ENCODE measurements at regions not wholly inside any gene's neighbourhood (a gene's known extent, or its start where the extent isn't known, plus 50 kb on each side); places are given as distances from the start of the nearest gene placed in this dataset.
"Not testable (repeated sequence)": the region's sequence is repeated elsewhere in the genome, so short reads cannot be mapped to it uniquely, and the experiment has no call there.

DNA sequence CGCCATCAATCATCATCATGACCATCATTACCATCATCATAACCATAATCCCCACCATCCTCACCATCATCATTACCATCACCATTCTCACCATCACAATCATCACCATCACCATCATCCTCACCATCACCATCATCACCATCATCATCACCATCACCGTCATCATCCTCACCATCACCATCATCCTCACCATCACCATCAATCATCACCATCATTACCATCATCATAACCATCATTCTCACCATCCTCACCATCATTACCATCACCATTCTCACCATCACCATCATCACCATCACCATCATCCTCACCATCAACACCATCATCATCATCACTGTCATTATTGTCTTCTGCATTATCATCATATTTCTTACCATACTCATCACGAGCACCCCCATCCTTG lies 245.5 kb downstream of the ADGRD1 start:
- TF ChIP-seq LEF1 (IDR thresholded peaks at IDR 0.05; ENCODE audit: borderline replicate concordance) (no peak), TARDBP (IDR thresholded peaks at IDR 0.05) (no peak), FOXA1 (IDR thresholded peaks at IDR 0.05) (no peak), CTBP1 (IDR thresholded peaks at IDR 0.05; ENCODE audit: borderline replicate concordance) (no peak), HDGF (IDR thresholded peaks at IDR 0.05; ENCODE audit: borderline replicate concordance) (no peak), FOXM1 (IDR thresholded peaks at IDR 0.05; ENCODE audit: borderline replicate concordance) (no peak), FOXK2 (IDR thresholded peaks at IDR 0.05) (no peak), BHLHE40 (IDR thresholded peaks at IDR 0.05; ENCODE audit: borderline replicate concordance) (no peak), NFRKB (IDR thresholded peaks at IDR 0.05) (no peak), ZNF384 (IDR thresholded peaks at IDR 0.05) (no peak), SUZ12 (IDR thresholded peaks at IDR 0.05) (no peak), L3MBTL2 (conservative IDR thresholded peaks at IDR 0.05) (no peak), SP1 (IDR thresholded peaks at IDR 0.05) (no peak), ELF4 (IDR thresholded peaks at IDR 0.05) (no peak), ARNT (IDR thresholded peaks at IDR 0.05) (no peak)
- TF ChIP-seq, protein P1, sequence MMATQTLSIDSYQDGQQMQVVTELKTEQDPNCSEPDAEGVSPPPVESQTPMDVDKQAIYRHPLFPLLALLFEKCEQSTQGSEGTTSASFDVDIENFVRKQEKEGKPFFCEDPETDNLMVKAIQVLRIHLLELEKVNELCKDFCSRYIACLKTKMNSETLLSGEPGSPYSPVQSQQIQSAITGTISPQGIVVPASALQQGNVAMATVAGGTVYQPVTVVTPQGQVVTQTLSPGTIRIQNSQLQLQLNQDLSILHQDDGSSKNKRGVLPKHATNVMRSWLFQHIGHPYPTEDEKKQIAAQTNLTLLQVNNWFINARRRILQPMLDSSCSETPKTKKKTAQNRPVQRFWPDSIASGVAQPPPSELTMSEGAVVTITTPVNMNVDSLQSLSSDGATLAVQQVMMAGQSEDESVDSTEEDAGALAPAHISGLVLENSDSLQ (IDR thresholded peaks at IDR 0.05), result no peak
- ChIA-PET CTCF (no interaction called here), POLR2A (no interaction called here)
- no peak for DNase-seq (ENCODE audit: extremely low spot score)

DNA sequence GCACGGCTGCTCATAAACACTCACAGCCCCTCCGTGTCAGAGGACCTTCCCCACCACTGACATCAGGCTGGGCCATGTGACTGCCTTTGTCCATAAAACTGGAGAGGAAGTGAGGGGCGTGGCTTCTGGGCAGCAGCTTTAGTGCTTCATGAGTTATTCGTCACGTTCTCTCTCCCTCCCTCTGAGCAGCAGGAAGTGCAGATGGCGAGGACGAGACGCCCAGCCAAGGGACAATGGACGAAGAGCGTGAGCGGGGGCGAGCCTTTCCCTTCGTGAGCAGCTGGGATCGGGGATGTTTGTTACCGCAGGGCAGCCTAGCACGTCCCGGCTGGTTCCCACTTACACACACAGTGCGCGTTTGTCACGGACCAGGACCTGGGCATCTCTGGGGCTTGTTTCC lies 248.2 kb downstream of the ADGRD1 start:
- DNase-seq (ENCODE audit: extremely low spot score); CTCF ChIA-PET; POLR2A ChIA-PET: not testable (repeated sequence)

DNA sequence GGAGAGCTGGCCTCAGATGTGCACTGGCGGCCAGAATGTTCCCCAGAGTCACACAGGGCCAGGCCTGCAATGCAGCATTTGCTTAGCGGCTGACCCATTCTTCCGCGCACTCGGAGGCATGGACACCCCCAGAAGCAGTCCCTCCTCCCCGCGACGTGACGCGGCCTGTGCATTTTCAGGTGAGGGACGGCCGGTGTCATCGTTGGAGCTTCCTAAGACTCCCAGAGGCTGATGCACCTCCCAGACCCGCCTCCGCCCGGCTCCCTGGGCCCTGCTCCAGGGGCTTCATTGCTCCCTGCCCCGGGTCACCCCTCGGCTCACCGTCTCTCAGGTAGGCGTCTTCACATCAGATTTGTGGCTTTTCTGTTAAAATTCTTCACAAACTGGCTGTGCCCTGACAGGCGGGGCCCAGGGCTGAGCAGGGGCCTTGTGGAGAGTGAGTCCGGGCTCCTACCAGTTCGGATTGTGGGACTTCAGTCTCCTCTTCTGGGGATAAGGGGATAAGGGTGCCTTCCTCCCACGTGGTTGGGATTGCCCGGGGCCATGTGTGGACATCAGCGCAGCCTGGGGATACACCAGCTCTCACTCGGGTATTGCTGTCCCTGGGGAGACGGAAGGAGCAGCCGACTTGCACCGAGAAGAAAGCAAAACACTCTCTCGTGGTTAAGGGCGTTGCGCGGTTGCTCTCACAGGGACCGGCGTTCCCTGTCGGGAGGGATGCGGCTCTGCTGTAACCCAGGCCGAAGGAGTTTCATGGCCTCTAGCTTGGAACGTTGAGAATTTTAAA lies 249.1 kb downstream of the ADGRD1 start:
- DNase-seq (ENCODE audit: extremely low spot score), result no peak
- no peak for TF ChIP-seq L3MBTL2 (conservative IDR thresholded peaks at IDR 0.05)
- no peak for TF ChIP-seq SUZ12 (IDR thresholded peaks at IDR 0.05)
- no peak for TF ChIP-seq TARDBP (IDR thresholded peaks at IDR 0.05)
- TF ChIP-seq FOXA1 (IDR thresholded peaks at IDR 0.05), result no peak
- ChIA-PET POLR2A (no interaction called here), CTCF (no interaction called here)

GRCh38 chr12:131203666-131204415 lies 250.1 kb downstream of the ADGRD1 start:
- TF ChIP-seq NFRKB (IDR thresholded peaks at IDR 0.05), result no peak
- TF ChIP-seq SUZ12 (IDR thresholded peaks at IDR 0.05), result no peak
- TF ChIP-seq HDGF (IDR thresholded peaks at IDR 0.05; ENCODE audit: borderline replicate concordance), result no peak
- no peak for TF ChIP-seq ELF4 (IDR thresholded peaks at IDR 0.05)
- TF ChIP-seq FOXK2 (IDR thresholded peaks at IDR 0.05), result no peak
- TF ChIP-seq SP1 (IDR thresholded peaks at IDR 0.05), result no peak
- TF ChIP-seq TARDBP (IDR thresholded peaks at IDR 0.05), result no peak
- ChIA-PET POLR2A (no interaction called here), CTCF (interaction anchor here (0.6 kb wide), 1 partner anchor 40 kb away, joined by 3 read pairs; no protein-coding TSS in a partner anchor)
- no peak for DNase-seq (ENCODE audit: extremely low spot score)

DNA sequence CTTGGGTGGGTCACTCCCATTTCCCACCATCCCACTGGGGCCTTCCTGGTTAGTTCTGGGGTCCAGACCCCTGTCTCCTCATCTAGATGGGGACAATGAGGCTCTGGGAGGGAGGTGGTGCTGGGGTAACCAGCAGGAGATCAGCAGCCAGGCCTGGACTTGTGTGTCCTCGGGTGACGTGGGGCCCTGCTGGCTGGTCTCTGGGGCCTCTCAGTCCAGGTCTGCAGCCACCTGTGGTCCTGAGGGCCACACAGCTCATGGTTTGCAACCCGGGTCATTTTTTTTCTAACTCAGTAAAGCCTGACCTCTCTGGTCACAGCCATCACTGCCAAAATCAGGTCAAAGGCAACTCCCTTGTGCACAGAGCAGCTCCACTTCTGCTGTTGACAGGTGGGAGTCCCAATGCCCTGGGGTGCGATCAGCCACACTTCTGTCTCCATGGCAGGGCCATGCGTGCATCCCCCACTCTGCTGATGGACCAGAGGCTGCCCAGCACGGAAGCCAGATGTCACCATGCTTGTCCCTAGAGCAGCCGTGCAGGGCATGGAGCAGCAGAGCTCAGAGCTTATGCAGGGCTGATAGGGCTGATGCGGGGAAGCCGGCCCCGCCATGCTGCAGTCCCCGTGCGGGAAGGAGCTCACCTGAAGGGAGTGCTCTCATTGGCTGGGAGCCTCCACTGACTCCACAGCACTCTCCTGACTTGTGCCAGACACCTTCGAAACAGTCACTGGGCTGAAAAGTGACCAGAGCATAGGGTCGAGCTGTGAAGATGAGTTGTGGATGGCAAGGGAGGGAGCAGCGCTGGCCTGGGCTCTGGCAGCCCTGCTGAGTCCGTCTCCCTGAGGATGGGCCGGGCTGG lies 250.9 kb downstream of the ADGRD1 start:
- CTCF ChIA-PET, result interaction anchor here (0.6 kb wide), 1 partner anchor 41 kb away, joined by 3 read pairs; no protein-coding TSS in a partner anchor
- POLR2A ChIA-PET, result no interaction called here
- no peak for TF ChIP-seq CTBP1 (IDR thresholded peaks at IDR 0.05; ENCODE audit: borderline replicate concordance)
- TF ChIP-seq ARNT (IDR thresholded peaks at IDR 0.05), result no peak
- TF ChIP-seq TARDBP (IDR thresholded peaks at IDR 0.05), result no peak
- no peak for TF ChIP-seq NFRKB (IDR thresholded peaks at IDR 0.05)

DNA sequence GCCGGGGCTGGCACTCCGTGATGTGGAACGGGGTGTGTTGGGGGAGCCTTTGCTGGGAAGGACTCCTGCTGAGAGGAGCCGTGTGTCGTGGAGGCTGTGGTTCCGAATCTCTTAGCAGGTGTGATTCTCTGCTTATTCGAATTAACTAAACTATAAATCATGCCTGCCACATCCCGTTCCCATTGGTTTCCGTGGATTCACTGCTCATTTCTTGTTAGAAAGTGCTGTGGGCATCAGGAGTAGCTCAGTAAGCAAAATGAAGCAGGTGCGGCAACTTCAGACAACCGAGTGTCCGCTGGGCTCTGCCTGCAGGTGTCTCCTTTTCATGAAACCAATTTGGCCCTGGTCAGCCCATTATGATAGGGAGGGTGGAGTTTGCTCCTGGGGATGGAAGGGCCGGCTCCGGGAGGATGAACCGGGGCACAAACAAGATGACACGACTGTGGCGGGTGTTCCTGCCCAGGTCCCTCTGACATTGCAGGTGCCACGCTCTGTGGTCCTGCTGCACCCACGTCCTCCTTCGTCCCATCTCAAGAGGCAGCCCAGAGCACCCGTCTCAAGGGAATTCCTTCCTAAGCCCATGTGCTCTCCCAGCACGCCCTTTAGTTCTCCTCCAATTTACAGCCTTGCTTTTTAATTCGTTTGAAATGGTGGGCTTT lies 251.7 kb downstream of the ADGRD1 start:
- DNase-seq (ENCODE audit: extremely low spot score); POLR2A ChIA-PET; CTCF ChIA-PET: not testable (repeated sequence)

More for the DNA sequence above, 250.9 kb downstream of the ADGRD1 start:
- no peak for DNase-seq (ENCODE audit: extremely low spot score)

- DNase-seq (ENCODE audit: extremely low spot score); CTCF ChIA-PET; POLR2A ChIA-PET: not testable (repeated sequence)
Observed at GRCh38 chr12:131206630-131207299, 253.1 kb downstream of the ADGRD1 start.

DNA sequence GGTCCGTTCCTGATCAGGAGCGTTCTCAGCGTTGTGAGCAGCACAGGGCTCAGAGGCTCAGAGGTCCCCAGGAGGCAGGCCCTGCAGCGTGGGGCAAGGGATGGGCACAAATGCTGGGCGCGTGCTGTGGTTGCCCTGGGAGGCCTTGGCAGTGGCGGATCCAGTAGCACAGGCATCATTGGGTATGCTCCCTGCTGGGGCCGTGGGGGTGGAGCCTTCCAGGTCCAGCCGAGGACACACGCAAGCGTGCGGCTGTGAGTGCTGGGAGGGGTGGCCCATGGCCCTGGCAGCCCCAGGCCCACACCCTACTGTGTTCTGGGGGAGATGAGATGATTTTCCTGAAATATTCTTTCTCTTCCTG lies 253.6 kb downstream of the ADGRD1 start:
- CTCF ChIA-PET; DNase-seq (ENCODE audit: extremely low spot score); POLR2A ChIA-PET: not testable (repeated sequence)

GRCh38 chr12:131207841-131208240 lies 254.1 kb downstream of the ADGRD1 start:
- DNase-seq (ENCODE audit: extremely low spot score); CTCF ChIA-PET; POLR2A ChIA-PET: not testable (repeated sequence)
